T-cell (primary cell): ENCODE measurements at regions not wholly inside any gene's neighbourhood (a gene's known extent, or its start where the extent isn't known, plus 50 kb on each side); places are given as distances from the start of the nearest gene placed in this dataset.
A peak's percentile ranks its signal among the peaks of the same experiment; 100 is the strongest.
"Not testable (repeated sequence)": the region's sequence is repeated elsewhere in the genome, so short reads cannot be mapped to it uniquely, and the experiment has no call there.

Experiments
- ATAC-seq, 4 experiments: fragments of 200-7000 bp in 3 of 4; fragments of 150-1000 bp in 1 of 4; cut with Tn5 transposase; replicated peaks in 1 of 4; 1 replicate in 3 of 4; 2 replicates in 1 of 4; pipeline ENCODE4 v1.10.0; 2021; ENCODE audit warnings: moderate library complexity in 3 of 4, mild to moderate bottlenecking in 2 of 4, moderate number of reproducible peaks in 1 of 4
- CTCF ChIA-PET, 2 donors: fragments of 300-600 bp; sonication (Branson Sonifier 250); formaldehyde crosslinking; loops; one replicate each; lab custom pipeline; 2022; ENCODE audit warnings: antibody characterized with exemption in 2 of 2; lab: Charles Lee
- POLR2A ChIA-PET, 2 donors: fragments of 300-600 bp; sonication (Branson Sonifier 250); formaldehyde crosslinking; loops; one replicate each; lab custom pipeline; 2022; ENCODE audit warnings: antibody characterized with exemption in 2 of 2; lab: Charles Lee
- DNase-seq, 35 experiments: peaks; one replicate each; pipeline versions ENCODE4 v3.0.0 to v3.0.0-alpha.2; 2013 to 2023
- H3K27ac ChIP-seq: one replicate; pipeline ENCODE4 v1.5.1; 2013; ENCODE audit warnings: low read length
- H3K27me3 ChIP-seq, 2 experiments: replicated peaks in 1 of 2; 1 replicate in 1 of 2; 2 replicates in 1 of 2; pipeline versions ENCODE4 v1.6.1 to v1.7.0; 2013; ENCODE audit warnings: low read length in 1 of 2, mixed read lengths in 1 of 2; ENCODE audit not compliant: control insufficient read depth in 2 of 2, insufficient read depth in 2 of 2; ENCODE audit errors: extremely low read depth in 1 of 2
- H3K36me3 ChIP-seq, 2 donors: 1 replicate in 1 of 2; 2 replicates in 1 of 2; pipeline versions ENCODE4 v1.6.1 to v1.7.0; 2013; ENCODE audit warnings: low read length in 1 of 2; ENCODE audit not compliant: control insufficient read depth in 2 of 2, insufficient read depth in 1 of 2; ENCODE audit errors: extremely low read depth in 1 of 2
- H3K4me1 ChIP-seq, 2 experiments: 1 replicate in 1 of 2; 2 replicates in 1 of 2; pipeline versions ENCODE4 v1.6.1 to v1.7.0; 2013; ENCODE audit warnings: low read length in 2 of 2, mixed read lengths in 1 of 2; ENCODE audit not compliant: insufficient read depth in 2 of 2, control insufficient read depth in 1 of 2; ENCODE audit errors: extremely low read depth in 1 of 2
- H3K4me3 ChIP-seq, 2 donors: 1 replicate in 1 of 2; 2 replicates in 1 of 2; pipeline versions ENCODE4 v1.5.1 to v1.7.0; 2013; ENCODE audit warnings: mild to moderate bottlenecking in 2 of 2, low read length in 1 of 2, moderate library complexity in 1 of 2; ENCODE audit not compliant: control insufficient read depth in 1 of 2; ENCODE audit errors: extremely low read depth in 1 of 2
- H3K9me3 ChIP-seq: 2 replicates; pipeline ENCODE4 v1.7.0; 2013
- H3K27ac Mint-ChIP-seq, 2 donors: one replicate each; pipeline ENCODE4 v1.8.0; 2020 to 2021; ENCODE audit warnings: mild to moderate bottlenecking in 2 of 2, mixed read lengths in 2 of 2
- H3K27me3 Mint-ChIP-seq, 2 donors: one replicate each; pipeline ENCODE4 v1.8.0; 2021 to 2022; ENCODE audit warnings: mixed read lengths in 2 of 2
- H3K36me3 Mint-ChIP-seq: one replicate; pipeline ENCODE4 v1.8.0; 2021; ENCODE audit warnings: mixed read lengths
- H3K4me1 Mint-ChIP-seq, 3 donors: one replicate each; pipeline ENCODE4 v1.8.0; 2020 to 2022; ENCODE audit warnings: mixed read lengths in 3 of 3, mild to moderate bottlenecking in 1 of 3
- H3K4me3 Mint-ChIP-seq, 3 donors: one replicate each; pipeline ENCODE4 v1.8.0; 2020 to 2022; ENCODE audit warnings: mild to moderate bottlenecking in 3 of 3, mixed read lengths in 3 of 3, moderate library complexity in 3 of 3
- H3K9me3 Mint-ChIP-seq, 3 donors: one replicate each; pipeline ENCODE4 v1.8.0; 2020 to 2022; ENCODE audit warnings: mixed read lengths in 3 of 3
- WGBS: methylation state at CpG from one replicate; pipeline ENCODE4 v1.1.5; 2013; ENCODE audit warnings: missing lambda C conversion rate; ENCODE audit not compliant: insufficient coverage; 5-methylcytosine and 5-hydroxymethylcytosine counted together

GRCh38 chr1:239992566-239992965 lies 99.1 kb upstream of the FMN2 start:
- not testable (repeated sequence) for H3K36me3 Mint-ChIP-seq

GRCh38 chr1:239993366-239993765 lies 98.3 kb upstream of the FMN2 start:
- H3K4me1 ChIP-seq: no peaks in the 10 kb centered on the region
- peaks cover 0 to 4% (median 3%) of the 10 kb centered on the region in 3 donors for H3K9me3 Mint-ChIP-seq
- H3K27ac Mint-ChIP-seq: no peak overlapping the region
- H3K27me3 Mint-ChIP-seq: peaks cover 39 to 43% of the 10 kb centered on the region in 2 donors
- H3K9me3 ChIP-seq: no peaks in the 10 kb centered on the region
- no peak for ATAC-seq
- ChIA-PET POLR2A (no interaction called here), CTCF (interaction anchor here in 1 of 2 donors (0.8 kb wide), 1 partner anchor 442 kb away, joined by 3 read pairs; no protein-coding TSS in a partner anchor)
- no peak for DNase-seq
- H3K27me3 ChIP-seq: peaks cover 9 to 20% of the 10 kb centered on the region in 2 experiments
- no peak overlapping the region for H3K4me3 ChIP-seq
- H3K4me1 Mint-ChIP-seq: peaks cover 4 to 6% (median 5%) of the 10 kb centered on the region in 3 donors
- no peaks in the 10 kb centered on the region for H3K36me3 Mint-ChIP-seq
- H3K4me3 Mint-ChIP-seq: no peak overlapping the region
- no peaks in the 10 kb centered on the region for H3K36me3 ChIP-seq
- no CpG with 5 or more reads among the region's 4 CpGs for WGBS
- H3K27ac ChIP-seq: no peak overlapping the region

More at GRCh38 chr1:239992566-239992965, 99.1 kb upstream of the FMN2 start:
- 66% methylated on average over 2 of the region's 8 CpGs for WGBS
- POLR2A ChIA-PET, H3K36me3 ChIP-seq, H3K4me1 Mint-ChIP-seq, H3K9me3 Mint-ChIP-seq, H3K9me3 ChIP-seq, H3K27ac ChIP-seq, H3K4me3 ChIP-seq, ATAC-seq, H3K4me1 ChIP-seq, DNase-seq, H3K4me3 Mint-ChIP-seq, H3K27ac Mint-ChIP-seq: not testable (repeated sequence)
- H3K27me3 ChIP-seq: peaks cover 9 to 20% of the 10 kb centered on the region in 2 experiments
- CTCF ChIA-PET: interaction anchor here in 1 of 2 donors (0.8 kb wide), 1 partner anchor 443 kb away, joined by 3 read pairs; no protein-coding TSS in a partner anchor
- peaks cover 36 to 43% of the 10 kb centered on the region in 2 donors for H3K27me3 Mint-ChIP-seq

GRCh38 chr1:239995281-239995680 lies 96.4 kb upstream of the FMN2 start:
- Mint-ChIP-seq H3K4me1 (peaks cover 5 to 7% (median 7%) of the 10 kb centered on the region in 3 donors), H3K36me3 (no peaks in the 10 kb centered on the region), H3K4me3 (no peak overlapping the region), H3K9me3 (peaks cover 0 to 4% (median 0%) of the 10 kb centered on the region in 3 donors), H3K27me3 (peaks cover 53 to 57% of the 10 kb centered on the region in 2 donors), H3K27ac (no peak overlapping the region)
- H3K9me3 ChIP-seq: no peaks in the 10 kb centered on the region
- peaks cover 18 to 25% of the 10 kb centered on the region in 2 experiments for H3K27me3 ChIP-seq
- WGBS: no CpG with 5 or more reads among the region's 3 CpGs
- no peak overlapping the region for H3K4me3 ChIP-seq
- no peaks in the 10 kb centered on the region for H3K4me1 ChIP-seq
- no peaks in the 10 kb centered on the region for H3K36me3 ChIP-seq
- POLR2A ChIA-PET: no interaction called here
- ATAC-seq (no peak), DNase-seq (no peak)
- no peak overlapping the region for H3K27ac ChIP-seq
- CTCF ChIA-PET: no interaction called here

- ChIA-PET CTCF (no interaction called here), POLR2A (no interaction called here)
- Histone ChIP-seq H3K27me3 (peaks cover 18 to 23% of the 10 kb centered on the region in 2 experiments), H3K9me3 (no peaks in the 10 kb centered on the region), H3K4me3 (no peak overlapping the region), H3K27ac (no peak overlapping the region), H3K4me1 (no peaks in the 10 kb centered on the region), H3K36me3 (no peaks in the 10 kb centered on the region)
- H3K4me1 Mint-ChIP-seq: peaks cover 5 to 7% (median 7%) of the 10 kb centered on the region in 3 donors
- WGBS: 52% methylated on average over 2 of the region's 6 CpGs
- peaks cover 55 to 56% of the 10 kb centered on the region in 2 donors for H3K27me3 Mint-ChIP-seq
- no peaks in the 10 kb centered on the region for H3K36me3 Mint-ChIP-seq
- DNase-seq: no peak
- H3K27ac Mint-ChIP-seq: no peak overlapping the region
- ATAC-seq: no peak
- peak overlapping the region in 2 of 3 donors; percentile 34 to 43 for H3K4me3 Mint-ChIP-seq
- no peaks in the 10 kb centered on the region for H3K9me3 Mint-ChIP-seq
Measured at GRCh38 chr1:239997160-239997514, 94.5 kb upstream of the FMN2 start.

- DNase-seq (no peak), ATAC-seq (no peak)
- ChIA-PET CTCF (interaction anchor here in 1 of 2 donors (0.6 kb wide), 1 partner anchor 50 kb away, joined by 5 read pairs; no protein-coding TSS in a partner anchor), POLR2A (no interaction called here)
- no peak overlapping the region for H3K4me3 ChIP-seq
- Mint-ChIP-seq H3K27ac (no peak overlapping the region), H3K27me3 (peaks cover 51 to 53% of the 10 kb centered on the region in 2 donors), H3K4me3 (peak overlapping the region in 2 of 3 donors; percentile 34 to 50), H3K9me3 (no peaks in the 10 kb centered on the region), H3K4me1 (peaks cover 5 to 7% (median 7%) of the 10 kb centered on the region in 3 donors), H3K36me3 (no peaks in the 10 kb centered on the region)
- no peaks in the 10 kb centered on the region for H3K4me1 ChIP-seq
- no peaks in the 10 kb centered on the region for H3K36me3 ChIP-seq
- WGBS: 9% methylated on average over 69 of the region's 104 CpGs
- no peaks in the 10 kb centered on the region for H3K9me3 ChIP-seq
- H3K27me3 ChIP-seq: peaks cover 18 to 23% of the 10 kb centered on the region in 2 experiments
- no peak overlapping the region for H3K27ac ChIP-seq
Measured at GRCh38 chr1:239997515-239998311, 94.0 kb upstream of the FMN2 start.

- Mint-ChIP-seq H3K27me3 (peaks cover 50 to 51% of the 10 kb centered on the region in 2 donors), H3K4me1 (peaks cover 5 to 7% (median 7%) of the 10 kb centered on the region in 3 donors), H3K36me3 (no peaks in the 10 kb centered on the region), H3K27ac (no peak overlapping the region), H3K9me3 (no peaks in the 10 kb centered on the region), H3K4me3 (peak overlapping the region in 2 of 3 donors; percentile 25 to 50)
- ChIA-PET CTCF (interaction anchor here in 1 of 2 donors (0.6 kb wide), 1 partner anchor 50 kb away, joined by 5 read pairs; no protein-coding TSS in a partner anchor), POLR2A (no interaction called here)
- peaks cover 18 to 22% of the 10 kb centered on the region in 2 experiments for H3K27me3 ChIP-seq
- H3K4me3 ChIP-seq: no peak overlapping the region
- H3K36me3 ChIP-seq: no peaks in the 10 kb centered on the region
- DNase-seq (no peak), ATAC-seq (no peak)
- H3K27ac ChIP-seq: no peak overlapping the region
- no peaks in the 10 kb centered on the region for H3K9me3 ChIP-seq
- no CpG with 5 or more reads among the region's 3 CpGs for WGBS
- no peaks in the 10 kb centered on the region for H3K4me1 ChIP-seq
Measured at GRCh38 chr1:239998312-239998649, 93.4 kb upstream of the FMN2 start.
